SK-N-SH (cell line): ENCODE measurements at regions not wholly inside any gene's neighbourhood (a gene's known extent, or its start where the extent isn't known, plus 50 kb on each side); places are given as distances from the start of the nearest gene placed in this dataset.

Experiments used
- CTCF ChIA-PET: fragments of 300-600, 350-600 bp; formaldehyde crosslinking; extraction: SDS; loops from one replicate; lab custom pipeline; 2021; lab: Yijun Ruan, JAX
- POLR2A ChIA-PET: fragments of 350-600 bp; sonication (Branson Sonifier 250); formaldehyde crosslinking; extraction: SDS; loops from one replicate; lab custom pipeline; 2020; ENCODE audit warnings: antibody characterized with exemption, inconsistent platforms; lab: Yijun Ruan, JAX
- DNase-seq: peaks from one replicate; pipeline ENCODE4 v3.0.0; 2012
- H2AFZ ChIP-seq: fragments of 200-600 bp; sonication (generic); 2 replicates; pipeline ENCODE4 v1.8.1; 2016; ENCODE audit warnings: antibody characterized with exemption, mild to moderate bottlenecking, low read depth
- H3F3A ChIP-seq: fragments of 200-600 bp; sonication (generic); replicated peaks from 2 replicates; pipeline ENCODE3; 2016; ENCODE audit warnings: antibody characterized with exemption, mild to moderate bottlenecking; ENCODE audit not compliant: insufficient read depth
- H3K27ac ChIP-seq, 2 experiments: fragments of 200-500 bp in 1 of 2; fragments of 200-600 bp in 1 of 2; sonication (Bioruptor generic) in 1 of 2; sonication (generic), shearing (Covaris generic) in 1 of 2; 2 replicates each; pipeline versions ENCODE4 v1.5.1 to v1.6.1; 2014 to 2016; ENCODE audit warnings: low read depth in 2 of 2, inconsistent platforms in 1 of 2, low read length in 1 of 2, mild to moderate bottlenecking in 1 of 2, mixed read lengths in 1 of 2
- H3K27me3 ChIP-seq: fragments of 200-600 bp; sonication (generic), shearing (Covaris generic); 2 replicates; pipeline ENCODE4 v1.6.1; 2016; ENCODE audit warnings: mixed run types; ENCODE audit not compliant: insufficient read depth
- H3K36me3 ChIP-seq, 2 experiments: fragments of 200-500 bp in 1 of 2; fragments of 200-600 bp in 1 of 2; sonication (Bioruptor generic) in 1 of 2; sonication (generic) in 1 of 2; replicated peaks in 1 of 2; 2 replicates each; pipeline versions ENCODE3 to v1.5.1; 2014 to 2016; ENCODE audit warnings: low read length in 1 of 2, mild to moderate bottlenecking in 1 of 2; ENCODE audit not compliant: insufficient read depth in 2 of 2, control insufficient read depth in 1 of 2
- H3K4me1 ChIP-seq, 2 experiments: fragments of 200-500 bp in 1 of 2; fragments of 200-600 bp in 1 of 2; sonication (Bioruptor generic) in 1 of 2; sonication (generic), shearing (Covaris generic) in 1 of 2; 2 replicates each; pipeline versions ENCODE4 v1.5.1 to v1.6.1; 2014 to 2016; ENCODE audit warnings: low read depth in 1 of 2, low read length in 1 of 2, mixed run types in 1 of 2; ENCODE audit not compliant: insufficient read depth in 2 of 2, control insufficient read depth in 1 of 2
- H3K4me2 ChIP-seq: fragments of 200-600 bp; sonication (generic), shearing (Covaris generic); 2 replicates; pipeline ENCODE4 v1.6.1; 2017; ENCODE audit warnings: mixed run types
- H3K4me3 ChIP-seq, 2 experiments: fragments of 200-500 bp in 1 of 2; fragments of 200-600 bp in 1 of 2; sonication (Bioruptor generic) in 1 of 2; sonication (generic), shearing (Covaris generic) in 1 of 2; 2 replicates each; pipeline versions ENCODE4 v1.5.1 to v1.8.1; 2014 to 2016; ENCODE audit warnings: low read depth in 2 of 2, inconsistent platforms in 1 of 2, low read length in 1 of 2, mild to moderate bottlenecking in 1 of 2, mixed read lengths in 1 of 2, moderate library complexity in 1 of 2
- H3K79me2 ChIP-seq: fragments of 200-600 bp; sonication (generic); 2 replicates; pipeline ENCODE4 v1.8.1; 2017; ENCODE audit warnings: mild to moderate bottlenecking; ENCODE audit not compliant: insufficient read depth
- H3K9ac ChIP-seq: fragments of 200-600 bp; sonication (generic); 2 replicates; pipeline ENCODE4 v1.6.1; 2017; ENCODE audit warnings: mixed run types
- H3K9me2 ChIP-seq: fragments of 200-600 bp; sonication (generic); 2 replicates; pipeline ENCODE4 v1.6.1; 2017; ENCODE audit warnings: mixed run types
- H3K9me3 ChIP-seq: fragments of 200-600 bp; sonication (generic); 2 replicates; pipeline ENCODE4 v1.6.1; 2017; ENCODE audit warnings: mixed run types, mild to moderate bottlenecking, moderate library complexity
- H4K20me1 ChIP-seq: fragments of 200-600 bp; sonication (generic); 2 replicates; pipeline ENCODE4 v1.6.1; 2017; ENCODE audit warnings: mild to moderate bottlenecking, mixed run types; ENCODE audit not compliant: insufficient read depth
- CTCF ChIP-seq: fragments of 200-600 bp; sonication (generic); IDR thresholded peaks from 2 replicates; pipeline ENCODE4 v1.6.1; 2017; ENCODE audit warnings: antibody characterized with exemption, mild to moderate bottlenecking, moderate library complexity
- EP300 ChIP-seq, 2 experiments: IDR thresholded peaks; 2 replicates each; pipeline versions ENCODE4 v1.4.0 to v1.6.1; 2012; ENCODE audit warnings: borderline replicate concordance in 1 of 2, low read depth in 1 of 2, low read length in 1 of 2
- EZH2phosphoT487 ChIP-seq: fragments of 200-600 bp; sonication (generic); IDR thresholded peaks from 2 replicates; pipeline ENCODE4 v1.6.1; 2017; ENCODE audit warnings: low read depth, mixed run types, mild to moderate bottlenecking, antibody characterized with exemption, moderate library complexity, borderline replicate concordance
- FOSL2 ChIP-seq: IDR thresholded peaks from 2 replicates; pipeline ENCODE4 v1.4.0; 2012; ENCODE audit warnings: low read depth, mild to moderate bottlenecking, moderate library complexity, borderline replicate concordance
- GABPA ChIP-seq: IDR thresholded peaks from 2 replicates; pipeline ENCODE4 v1.4.0; 2012; ENCODE audit warnings: low read depth, mild to moderate bottlenecking
- GATA2 ChIP-seq: sonication (generic); formaldehyde crosslinking; IDR thresholded peaks from 2 replicates; pipeline ENCODE4 v1.5.0; 2020; ENCODE audit warnings: mild to moderate bottlenecking, missing genetic modification reagents
- MAX ChIP-seq: IDR thresholded peaks from 2 replicates; pipeline ENCODE4 v1.4.0; 2012; ENCODE audit warnings: low read depth
- MXI1 ChIP-seq: IDR thresholded peaks from 2 replicates; pipeline ENCODE4 v1.6.1; 2012; ENCODE audit warnings: mild to moderate bottlenecking, low read depth, low read length, improper control_type of control experiment
- NFIC ChIP-seq: IDR thresholded peaks from 2 replicates; pipeline ENCODE4 v1.4.0; 2012; ENCODE audit warnings: borderline replicate concordance
- POLR2AphosphoS5 ChIP-seq: IDR thresholded peaks from 2 replicates; pipeline ENCODE4 v1.6.1; 2012; ENCODE audit warnings: low read depth, low read length
- RCOR1 ChIP-seq: fragments of 150-350 bp; IDR thresholded peaks from 2 replicates; pipeline ENCODE4 v1.6.1; 2017; ENCODE audit warnings: antibody characterized with exemption, low read length
- RFX5 ChIP-seq: IDR thresholded peaks from 2 replicates; pipeline ENCODE4 v1.6.1; 2012; ENCODE audit warnings: mild to moderate bottlenecking, improper control_type of control experiment, low read length
- RXRA ChIP-seq: IDR thresholded peaks from 2 replicates; pipeline ENCODE4 v1.4.0; 2012; ENCODE audit warnings: low read depth, mild to moderate bottlenecking, borderline replicate concordance
- SIN3A ChIP-seq: IDR thresholded peaks from 2 replicates; pipeline ENCODE4 v1.6.1; 2012; ENCODE audit warnings: low read depth, mild to moderate bottlenecking, low read length, moderate library complexity, borderline replicate concordance
- SMC3 ChIP-seq: IDR thresholded peaks from 2 replicates; pipeline ENCODE4 v1.6.1; 2012; ENCODE audit warnings: low read depth, low read length, improper control_type of control experiment
- TCF12 ChIP-seq: IDR thresholded peaks from 2 replicates; pipeline ENCODE4 v1.4.0; 2012
- TEAD4 ChIP-seq: IDR thresholded peaks from 2 replicates; pipeline ENCODE4 v1.4.0; 2012; ENCODE audit warnings: mild to moderate bottlenecking, borderline replicate concordance; ENCODE audit not compliant: insufficient read depth
- USF1 ChIP-seq: IDR thresholded peaks from 2 replicates; pipeline ENCODE4 v1.4.0; 2012; ENCODE audit warnings: low read depth, borderline replicate concordance
- YY1 ChIP-seq: IDR thresholded peaks from 2 replicates; pipeline ENCODE4 v1.4.0; 2012; ENCODE audit warnings: low read depth, mild to moderate bottlenecking
- WGBS: methylation state at CpG from one replicate; pipeline ENCODE4 v1.1.6; 2017; ENCODE audit warnings: low lambda C conversion rate; 5-methylcytosine and 5-hydroxymethylcytosine counted together

- no peak overlapping the region for H3K4me2 ChIP-seq
- H3K36me3 ChIP-seq = no peaks in the 10 kb centered on the region
- no peak overlapping the region for H3K4me3 ChIP-seq
- H2AFZ ChIP-seq = no peak overlapping the region
- no peaks in the 10 kb centered on the region for H3K4me1 ChIP-seq
- WGBS = 62% methylated on average over 3 of the region's 3 CpGs
- H3K9ac ChIP-seq = no peak overlapping the region
- no peaks in the 10 kb centered on the region for H3K27me3 ChIP-seq
- DNase-seq = no peak
- H3K9me3 ChIP-seq = no peaks in the 10 kb centered on the region
- TF ChIP-seq GATA2 (CRISPR knock-in tag) (no peak), EP300 (IDR thresholded peaks at IDR 0.05; ENCODE audit: borderline replicate concordance in 1 of 2, low read depth in 1 of 2, low read length in 1 of 2) (no peak), FOSL2 (no peak), SMC3 (no peak), USF1 (no peak), RFX5 (no peak), POLR2AphosphoS5 (no peak), RCOR1 (no peak), MXI1 (no peak), GABPA (no peak), RXRA (no peak), MAX (no peak), CTCF (no peak), NFIC (no peak)
- no peaks in the 10 kb centered on the region for H3K79me2 ChIP-seq
- no peaks in the 10 kb centered on the region for H4K20me1 ChIP-seq
- ChIA-PET CTCF (interaction anchor here (0.8 kb wide), 1 partner anchor 36 kb away, joined by 3 read pairs; no protein-coding TSS in a partner anchor), POLR2A (no interaction called here)
- no peak overlapping the region for H3K27ac ChIP-seq
- no peaks in the 10 kb centered on the region for H3K9me2 ChIP-seq
- H3F3A ChIP-seq = no peaks in the 10 kb centered on the region
These were observed 1352.7 kb downstream of the AMY1C start for GRCh38 chr1:105102371-105102770.

- H4K20me1 ChIP-seq = no peaks in the 10 kb centered on the region
- H3K27ac ChIP-seq = no peak overlapping the region
- H3F3A ChIP-seq = no peaks in the 10 kb centered on the region
- no peak overlapping the region for H2AFZ ChIP-seq
- no peak overlapping the region for H3K4me2 ChIP-seq
- no peaks in the 10 kb centered on the region for H3K79me2 ChIP-seq
- H3K4me1 ChIP-seq = peaks cover 0 to 3% of the 10 kb centered on the region in 2 experiments; a peak in 1 of 4 replicates
- WGBS = 36% methylated on average over 2 of the region's 2 CpGs
- H3K4me3 ChIP-seq = no peak overlapping the region
- no peak for DNase-seq
- no peaks in the 10 kb centered on the region for H3K36me3 ChIP-seq
- POLR2A ChIA-PET = no interaction called here
- TF ChIP-seq TEAD4 (no peak), MXI1 (no peak), EZH2phosphoT487 (no peak), TCF12 (no peak), RXRA (no peak), SIN3A (no peak), YY1 (no peak), EP300 (IDR thresholded peaks at IDR 0.05; ENCODE audit: borderline replicate concordance in 1 of 2, low read depth in 1 of 2, low read length in 1 of 2) (no peak), RFX5 (no peak), SMC3 (no peak), POLR2AphosphoS5 (no peak)
- no peak overlapping the region for H3K9ac ChIP-seq
- no peaks in the 10 kb centered on the region for H3K9me3 ChIP-seq
- CTCF ChIA-PET = no interaction called here
- H3K27me3 ChIP-seq = no peaks in the 10 kb centered on the region
- no peaks in the 10 kb centered on the region for H3K9me2 ChIP-seq
These were observed 1372.3 kb downstream of the AMY1C start for GRCh38 chr1:105122041-105122440.
